NCI-H82 treated with DMSO at 0.1 percent for 48 hours (cell line): ENCODE measurements at regions not wholly inside any gene's neighbourhood (a gene's known extent, or its start where the extent isn't known, plus 50 kb on each side); places are given as distances from the start of the nearest gene placed in this dataset.
A peak's percentile ranks its signal among the peaks of the same experiment; 100 is the strongest.
"Not testable (repeated sequence)": the region's sequence is repeated elsewhere in the genome, so short reads cannot be mapped to it uniquely, and the experiment has no call there.

Source experiments
- DNase-seq: peaks from one replicate; lab custom pipeline; 2025; ENCODE audit not compliant: unreplicated experiment; lab: John Stamatoyannopoulos, UW

DNA sequence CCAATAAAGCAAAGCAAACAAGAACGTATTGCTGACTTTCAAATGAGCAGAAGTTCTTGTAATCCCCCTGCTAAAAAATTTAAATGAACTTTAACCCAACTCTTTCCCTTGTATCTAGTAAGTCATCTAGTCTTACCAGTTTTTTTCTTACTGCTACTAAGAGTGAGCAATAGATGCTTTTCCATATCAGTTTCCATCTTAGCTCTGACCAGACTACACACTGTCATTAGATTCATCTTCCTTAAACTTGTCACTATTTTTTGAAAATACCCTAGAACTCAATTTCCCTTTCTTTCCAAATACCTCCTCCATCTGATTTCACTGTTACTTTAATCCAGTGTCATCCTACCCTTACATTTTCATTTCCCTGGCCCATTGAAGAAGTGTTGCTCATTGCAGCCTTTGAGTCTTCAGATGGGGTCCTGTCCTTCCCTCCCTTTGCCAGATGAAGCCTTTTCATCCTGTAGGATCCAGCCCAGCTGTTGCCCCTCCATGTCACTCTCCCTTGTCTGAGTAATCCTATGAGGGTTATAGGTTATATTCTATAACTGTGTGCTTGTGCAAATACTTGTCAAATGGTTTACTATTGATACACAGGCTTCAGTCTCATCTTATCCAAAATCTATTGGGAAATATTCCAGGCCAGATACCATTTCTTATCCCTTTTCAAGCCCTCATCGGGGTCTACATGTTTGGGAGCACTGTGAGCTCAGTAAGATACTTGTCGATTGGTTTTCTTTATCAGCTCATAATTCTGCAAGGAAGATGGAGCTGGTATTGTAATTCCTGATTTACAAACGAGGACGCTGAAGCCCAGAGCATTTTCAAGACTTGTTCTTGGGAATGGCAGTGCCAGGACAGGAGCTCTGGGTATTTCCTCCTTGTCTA, 51.5 kb upstream of the ITGB1 start:
- no peak for DNase-seq

DNA sequence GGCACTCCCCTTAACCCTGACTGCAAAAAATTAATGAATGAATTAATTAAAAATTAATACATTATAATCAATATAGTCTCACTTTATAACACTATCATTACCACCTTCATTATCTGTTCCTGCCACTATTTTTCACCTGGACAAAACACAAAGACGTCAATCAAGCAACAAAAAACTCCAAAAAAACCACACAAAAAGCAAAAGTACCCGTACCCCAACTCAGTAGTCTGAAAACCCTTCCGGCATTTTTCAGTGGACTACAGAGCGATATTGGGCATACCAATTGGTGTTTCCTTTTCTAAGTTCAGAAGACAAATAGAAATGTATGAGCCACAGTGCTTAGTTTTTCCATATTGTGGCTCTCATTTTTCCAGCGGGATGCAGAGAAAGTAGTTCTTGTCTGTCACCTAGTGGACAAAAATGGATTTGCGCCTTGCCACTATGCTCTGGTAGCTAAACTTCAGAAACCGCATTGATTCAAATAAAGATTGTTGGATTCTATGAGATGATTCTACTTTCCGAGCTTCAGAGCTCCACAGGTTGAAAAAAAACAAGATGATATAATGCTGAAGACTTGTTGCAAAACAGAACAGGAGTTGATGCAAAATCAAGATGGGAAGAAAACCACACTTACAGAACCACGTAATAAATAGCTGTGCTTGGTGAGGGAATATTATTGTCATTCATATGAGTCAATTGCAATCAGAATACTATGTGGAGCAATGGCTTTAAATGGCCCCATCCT, 50.6 kb upstream of the ITGB1 start:
- peak; percentile 35 for DNase-seq

DNA sequence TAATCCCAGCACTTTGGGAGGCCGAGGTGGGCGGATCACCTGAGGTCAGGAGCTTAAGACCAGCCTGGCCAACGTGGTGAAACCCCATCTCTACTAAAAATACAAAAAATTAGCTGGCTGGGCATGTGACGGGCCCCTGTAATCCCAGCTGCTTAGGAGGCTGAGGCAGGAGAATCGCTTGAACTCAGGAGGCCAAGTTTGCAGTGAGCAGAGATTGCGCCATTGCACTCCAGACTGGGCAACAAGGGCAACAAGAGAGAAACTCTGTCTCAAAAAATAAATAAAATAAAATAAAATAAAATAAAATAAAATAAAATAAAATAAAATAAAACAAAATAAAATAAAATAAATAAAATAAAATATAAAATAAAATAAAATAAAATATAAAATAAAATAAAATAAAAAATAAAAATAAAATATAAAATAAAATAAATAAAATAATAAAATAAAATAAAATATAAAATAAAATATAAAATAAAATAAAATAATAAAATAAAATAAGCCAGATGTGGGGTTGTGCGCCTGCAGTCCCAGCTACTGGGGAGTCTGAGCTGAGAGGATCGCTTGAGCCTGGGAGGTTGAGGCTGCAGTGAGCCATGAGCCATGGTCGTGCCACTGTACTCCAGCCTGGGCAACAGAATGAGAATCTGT, 49.8 kb upstream of the ITGB1 start:
- not testable (repeated sequence) for DNase-seq
